Stomach (tissue), 4 donors: ENCODE measurements at regions not wholly inside any gene's neighbourhood (a gene's known extent, or its start where the extent isn't known, plus 50 kb on each side); places are given as distances from the start of the nearest gene placed in this dataset.

Experiments
- CTCF ChIP-seq, 7 experiments: fragments of 450-650 bp in 4 of 7; fragments of 200-600 bp in 3 of 7; sonication (generic) in 3 of 7; IDR thresholded peaks; one replicate each; pipeline ENCODE4 v1.5.1; 2016 to 2019; ENCODE audit warnings: antibody characterized with exemption in 7 of 7, control low read depth in 2 of 7, mild to moderate bottlenecking in 1 of 7
- EP300 ChIP-seq: sonication (generic); formaldehyde crosslinking; IDR thresholded peaks from one replicate; pipeline ENCODE4 v1.6.1; 2017; ENCODE audit warnings: antibody characterized with exemption

- TF ChIP-seq EP300 (no peak), CTCF (IDR thresholded peaks at IDR 0.05) (no peak)
Measured at GRCh38 chr11:70798296-70798695, 400.0 kb downstream of the CTTN start.
